ENCODE measurements at regions not wholly inside any gene's neighbourhood (a gene's known extent, or its start where the extent isn't known, plus 50 kb on each side); places are given as distances from the start of the nearest gene placed in this dataset.

GRCh38 chr2:74759986-74760385, 73.9 kb upstream of the HK2 start:
- Histone ChIP-seq H3K36me3 (ENCODE audit: insufficient read depth, low read length) (no peaks in the 10 kb centered on the region), H3K27ac (ENCODE audit: low read depth in 1 of 2, low read length in 2 of 2) (no peak overlapping the region), H3K9me3 (ENCODE audit: control insufficient read depth in 1 of 2, insufficient read depth in 1 of 2, low read length in 2 of 2) (peaks cover 0 to 13% of the 10 kb centered on the region in 2 experiments), H3K4me3 (ENCODE audit: low read length) (no peak overlapping the region), H3K4me1 (ENCODE audit: insufficient read depth, low read length) (peaks cover 7% of the 10 kb centered on the region), H3K27me3 (ENCODE audit: control insufficient read depth in 1 of 2, insufficient read depth in 2 of 2, low read length in 2 of 2) (no peaks in the 10 kb centered on the region)
- intact Hi-C loops (cut with DNase I, micrococcal nuclease) = no loop called here
- H3K36me3 Mint-ChIP-seq (ENCODE audit: low read depth) = no peaks in the 10 kb centered on the region
- no peak overlapping the region for H3K4me3 Mint-ChIP-seq
- peaks cover 14% of the 10 kb centered on the region for H3K4me1 Mint-ChIP-seq (ENCODE audit: low read depth)
- TF ChIP-seq, protein P1, sequence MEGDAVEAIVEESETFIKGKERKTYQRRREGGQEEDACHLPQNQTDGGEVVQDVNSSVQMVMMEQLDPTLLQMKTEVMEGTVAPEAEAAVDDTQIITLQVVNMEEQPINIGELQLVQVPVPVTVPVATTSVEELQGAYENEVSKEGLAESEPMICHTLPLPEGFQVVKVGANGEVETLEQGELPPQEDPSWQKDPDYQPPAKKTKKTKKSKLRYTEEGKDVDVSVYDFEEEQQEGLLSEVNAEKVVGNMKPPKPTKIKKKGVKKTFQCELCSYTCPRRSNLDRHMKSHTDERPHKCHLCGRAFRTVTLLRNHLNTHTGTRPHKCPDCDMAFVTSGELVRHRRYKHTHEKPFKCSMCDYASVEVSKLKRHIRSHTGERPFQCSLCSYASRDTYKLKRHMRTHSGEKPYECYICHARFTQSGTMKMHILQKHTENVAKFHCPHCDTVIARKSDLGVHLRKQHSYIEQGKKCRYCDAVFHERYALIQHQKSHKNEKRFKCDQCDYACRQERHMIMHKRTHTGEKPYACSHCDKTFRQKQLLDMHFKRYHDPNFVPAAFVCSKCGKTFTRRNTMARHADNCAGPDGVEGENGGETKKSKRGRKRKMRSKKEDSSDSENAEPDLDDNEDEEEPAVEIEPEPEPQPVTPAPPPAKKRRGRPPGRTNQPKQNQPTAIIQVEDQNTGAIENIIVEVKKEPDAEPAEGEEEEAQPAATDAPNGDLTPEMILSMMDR (IDR thresholded peaks at IDR 0.05) = no peak
- ATAC-seq (ENCODE audit: poor library complexity) (no peak), DNase-seq (no peak)
- ChIA-PET POLR2A (no interaction called here), CTCF (no interaction called here)
- H3K27ac Mint-ChIP-seq = no peak overlapping the region
- H3K9me3 Mint-ChIP-seq = peaks cover 7% of the 10 kb centered on the region
- no peaks in the 10 kb centered on the region for H3K27me3 Mint-ChIP-seq

GRCh38 chr2:74760875-74761630, 72.9 kb upstream of the HK2 start:
- H3K9me3 Mint-ChIP-seq = peaks cover 7% of the 10 kb centered on the region
- H3K4me1 Mint-ChIP-seq (ENCODE audit: low read depth) = peaks cover 15% of the 10 kb centered on the region
- TF ChIP-seq, protein P1 (IDR thresholded peaks at IDR 0.05) = no peak
- Histone ChIP-seq H3K4me3 (ENCODE audit: low read length) (no peak overlapping the region), H3K36me3 (ENCODE audit: insufficient read depth, low read length) (no peaks in the 10 kb centered on the region), H3K27ac (ENCODE audit: low read depth in 1 of 2, low read length in 2 of 2) (no peak overlapping the region), H3K9me3 (ENCODE audit: control insufficient read depth in 1 of 2, insufficient read depth in 1 of 2, low read length in 2 of 2) (peaks cover 0 to 8% of the 10 kb centered on the region in 2 experiments), H3K27me3 (ENCODE audit: control insufficient read depth in 1 of 2, insufficient read depth in 2 of 2, low read length in 2 of 2) (no peaks in the 10 kb centered on the region), H3K4me1 (ENCODE audit: insufficient read depth, low read length) (peaks cover 7% of the 10 kb centered on the region)
- ChIA-PET CTCF (no interaction called here), POLR2A (interaction anchor here (0.7 kb wide), 1 partner anchor 178 kb away, joined by 5 read pairs; no protein-coding TSS in a partner anchor)
- H3K36me3 Mint-ChIP-seq (ENCODE audit: low read depth) = no peaks in the 10 kb centered on the region
- no peak for ATAC-seq (ENCODE audit: poor library complexity)
- DNase-seq = no peak
- H3K4me3 Mint-ChIP-seq = no peak overlapping the region
- intact Hi-C loops (cut with DNase I, micrococcal nuclease) = no loop called here
- no peaks in the 10 kb centered on the region for H3K27me3 Mint-ChIP-seq
- H3K27ac Mint-ChIP-seq = no peak overlapping the region

DNA sequence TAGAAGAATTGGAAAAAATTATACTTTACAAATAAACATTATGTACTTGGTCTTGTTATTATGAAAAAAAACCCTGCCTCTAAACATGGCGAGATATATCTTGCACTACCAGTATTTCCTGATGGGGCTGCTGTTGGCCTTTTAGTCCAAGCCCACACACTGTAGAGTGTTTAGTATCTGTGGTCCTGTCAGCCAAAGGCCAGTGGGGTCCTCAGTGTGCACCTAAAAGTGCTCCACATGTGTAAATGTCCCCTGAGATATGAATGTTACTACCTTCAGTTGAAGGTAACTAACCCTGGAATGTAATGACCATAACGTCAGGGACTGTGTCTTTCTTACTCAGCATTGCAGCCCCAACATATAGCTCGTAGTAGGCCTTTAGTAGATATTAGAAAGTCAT, 71.1 kb upstream of the HK2 start:
- no peak overlapping the region for H3K4me3 ChIP-seq (ENCODE audit: low read length)
- no peaks in the 10 kb centered on the region for H3K9me3 ChIP-seq (ENCODE audit: control insufficient read depth in 1 of 2, insufficient read depth in 1 of 2, low read length in 2 of 2)
- H3K27ac ChIP-seq (ENCODE audit: low read depth in 1 of 2, low read length in 2 of 2) = no peak overlapping the region
- ChIA-PET POLR2A (interaction anchor here (1.3 kb wide), 1 partner anchor 73 kb away, joined by 3 read pairs; no protein-coding TSS in a partner anchor), CTCF (interaction anchor here (1.1 kb wide), 1 partner anchor 114 kb away, joined by 4 read pairs; no protein-coding TSS in a partner anchor)
- intact Hi-C loops (cut with DNase I, micrococcal nuclease) = loop anchor here in 1 of 2 experiments (2.0 kb wide), 1 partner anchor 114 kb away; no protein-coding TSS in a partner anchor
- H3K36me3 Mint-ChIP-seq (ENCODE audit: low read depth) = no peaks in the 10 kb centered on the region
- peaks cover 3% of the 10 kb centered on the region for H3K27me3 Mint-ChIP-seq
- H3K36me3 ChIP-seq (ENCODE audit: insufficient read depth, low read length) = no peaks in the 10 kb centered on the region
- no peaks in the 10 kb centered on the region for H3K27me3 ChIP-seq (ENCODE audit: control insufficient read depth in 1 of 2, insufficient read depth in 2 of 2, low read length in 2 of 2)
- TF ChIP-seq, protein P1 (IDR thresholded peaks at IDR 0.05) = no peak
- ATAC-seq (ENCODE audit: poor library complexity) (no peak), DNase-seq (peak in 2 of 14 experiments; percentile 11 to 19)
- H3K9me3 Mint-ChIP-seq = peaks cover 2% of the 10 kb centered on the region
- H3K4me3 Mint-ChIP-seq = no peak overlapping the region
- H3K27ac Mint-ChIP-seq = no peak overlapping the region
- peaks cover 15% of the 10 kb centered on the region for H3K4me1 Mint-ChIP-seq (ENCODE audit: low read depth)
- peaks cover 7% of the 10 kb centered on the region for H3K4me1 ChIP-seq (ENCODE audit: insufficient read depth, low read length)
